ENCODE measurements at regions not wholly inside any gene's neighbourhood (a gene's known extent, or its start where the extent isn't known, plus 50 kb on each side); places are given as distances from the start of the nearest gene placed in this dataset.

GRCh38 chr3:117104381-117104780 lies 394.8 kb downstream of the TUSC7 start:
- no peak for ATAC-seq (ENCODE audit: insufficient read depth, low FRiP score)
- no peaks in the 10 kb centered on the region for H3K27me3 ChIP-seq (ENCODE audit: control insufficient read depth in 3 of 3, insufficient read depth in 3 of 3, low read length in 2 of 3)
- no peak for TF ChIP-seq CTCF (IDR thresholded peaks at IDR 0.05; ENCODE audit: control extremely low read depth, extremely low read depth)
- H3K4me1 ChIP-seq (ENCODE audit: control insufficient read depth in 5 of 5, insufficient read depth in 5 of 5, low read length in 5 of 5), result no peaks in the 10 kb centered on the region
- WGBS, 2 donors, result 65 to 70% methylated on average over 2 of the region's 2 CpGs
- DNase-seq, result no peak
- H3K9ac ChIP-seq (ENCODE audit: insufficient read depth in 1 of 2, low read length in 2 of 2), result no peak overlapping the region
- no peaks in the 10 kb centered on the region for H3K36me3 ChIP-seq (ENCODE audit: control insufficient read depth in 4 of 4, insufficient read depth in 4 of 4, low read length in 4 of 4)
- no peak overlapping the region for H3K4me3 ChIP-seq
- no peak overlapping the region for H3K27ac ChIP-seq (ENCODE audit: low read depth in 1 of 2, low read length in 1 of 2)
- H3K9me3 ChIP-seq (ENCODE audit: control insufficient read depth in 4 of 4, insufficient read depth in 3 of 4, low read length in 3 of 4), result peaks cover 0 to 3% (median 1%) of the 10 kb centered on the region in 4 donors

- no peaks in the 10 kb centered on the region for H3K36me3 ChIP-seq (ENCODE audit: control insufficient read depth in 4 of 4, insufficient read depth in 4 of 4, low read length in 4 of 4)
- 89 to 96% methylated on average over 4 of the region's 4 CpGs for WGBS, 2 donors
- TF ChIP-seq CTCF (IDR thresholded peaks at IDR 0.05; ENCODE audit: control extremely low read depth, extremely low read depth), result no peak
- DNase-seq (no peak), ATAC-seq (ENCODE audit: insufficient read depth, low FRiP score) (no peak)
- no peaks in the 10 kb centered on the region for H3K27me3 ChIP-seq (ENCODE audit: control insufficient read depth in 3 of 3, insufficient read depth in 3 of 3, low read length in 2 of 3)
- no peak overlapping the region for H3K9ac ChIP-seq (ENCODE audit: insufficient read depth in 1 of 2, low read length in 2 of 2)
- peaks cover 0 to 3% (median 1%) of the 10 kb centered on the region in 4 donors for H3K9me3 ChIP-seq (ENCODE audit: control insufficient read depth in 4 of 4, insufficient read depth in 3 of 4, low read length in 3 of 4)
- H3K4me1 ChIP-seq (ENCODE audit: control insufficient read depth in 5 of 5, insufficient read depth in 5 of 5, low read length in 5 of 5), result no peaks in the 10 kb centered on the region
- no peak overlapping the region for H3K27ac ChIP-seq (ENCODE audit: low read depth in 1 of 2, low read length in 1 of 2)
- H3K4me3 ChIP-seq, result no peak overlapping the region
Measured at GRCh38 chr3:117104792-117105191, 395.2 kb downstream of the TUSC7 start.

GRCh38 chr3:117105686-117106085 lies 396.1 kb downstream of the TUSC7 start:
- ATAC-seq (ENCODE audit: insufficient read depth, low FRiP score) (no peak), DNase-seq (no peak)
- Histone ChIP-seq H3K4me3 (no peak overlapping the region), H3K9me3 (ENCODE audit: control insufficient read depth in 4 of 4, insufficient read depth in 3 of 4, low read length in 3 of 4) (peaks cover 0 to 3% (median 1%) of the 10 kb centered on the region in 4 donors), H3K36me3 (ENCODE audit: control insufficient read depth in 4 of 4, insufficient read depth in 4 of 4, low read length in 4 of 4) (no peaks in the 10 kb centered on the region), H3K4me1 (ENCODE audit: control insufficient read depth in 5 of 5, insufficient read depth in 5 of 5, low read length in 5 of 5) (no peaks in the 10 kb centered on the region), H3K27ac (ENCODE audit: low read depth in 1 of 2, low read length in 1 of 2) (no peak overlapping the region), H3K9ac (ENCODE audit: insufficient read depth in 1 of 2, low read length in 2 of 2) (no peak overlapping the region), H3K27me3 (ENCODE audit: control insufficient read depth in 3 of 3, insufficient read depth in 3 of 3, low read length in 2 of 3) (no peaks in the 10 kb centered on the region)
- no peak for TF ChIP-seq CTCF (IDR thresholded peaks at IDR 0.05; ENCODE audit: control extremely low read depth, extremely low read depth)
- WGBS, 2 donors, result 62 to 77% methylated on average over 5 of the region's 5 CpGs

- H3K27ac ChIP-seq (ENCODE audit: low read depth in 1 of 2, low read length in 1 of 2), result no peak overlapping the region
- H3K9me3 ChIP-seq (ENCODE audit: control insufficient read depth in 4 of 4, insufficient read depth in 3 of 4, low read length in 3 of 4), result peaks cover 0 to 3% (median 1%) of the 10 kb centered on the region in 4 donors
- no peak overlapping the region for H3K9ac ChIP-seq (ENCODE audit: insufficient read depth in 1 of 2, low read length in 2 of 2)
- ATAC-seq (ENCODE audit: insufficient read depth, low FRiP score) (no peak), DNase-seq (no peak)
- no peaks in the 10 kb centered on the region for H3K4me1 ChIP-seq (ENCODE audit: control insufficient read depth in 5 of 5, insufficient read depth in 5 of 5, low read length in 5 of 5)
- no peak for TF ChIP-seq CTCF (IDR thresholded peaks at IDR 0.05; ENCODE audit: control extremely low read depth, extremely low read depth)
- no peaks in the 10 kb centered on the region for H3K27me3 ChIP-seq (ENCODE audit: control insufficient read depth in 3 of 3, insufficient read depth in 3 of 3, low read length in 2 of 3)
- H3K4me3 ChIP-seq, result no peak overlapping the region
- no peaks in the 10 kb centered on the region for H3K36me3 ChIP-seq (ENCODE audit: control insufficient read depth in 4 of 4, insufficient read depth in 4 of 4, low read length in 4 of 4)
- WGBS, 2 donors, result 84 to 89% methylated on average over 2 of the region's 2 CpGs
Measured at GRCh38 chr3:117106396-117106795, 396.8 kb downstream of the TUSC7 start.
